NCI-H226 (cell line): ENCODE measurements at regions not wholly inside any gene's neighbourhood (a gene's known extent, or its start where the extent isn't known, plus 50 kb on each side); places are given as distances from the start of the nearest gene placed in this dataset.
"Not testable (repeated sequence)": the region's sequence is repeated elsewhere in the genome, so short reads cannot be mapped to it uniquely, and the experiment has no call there.

Experiments used
- DNase-seq: peaks from one replicate; pipeline ENCODE4 v3.0.0-alpha.2; 2015

DNA sequence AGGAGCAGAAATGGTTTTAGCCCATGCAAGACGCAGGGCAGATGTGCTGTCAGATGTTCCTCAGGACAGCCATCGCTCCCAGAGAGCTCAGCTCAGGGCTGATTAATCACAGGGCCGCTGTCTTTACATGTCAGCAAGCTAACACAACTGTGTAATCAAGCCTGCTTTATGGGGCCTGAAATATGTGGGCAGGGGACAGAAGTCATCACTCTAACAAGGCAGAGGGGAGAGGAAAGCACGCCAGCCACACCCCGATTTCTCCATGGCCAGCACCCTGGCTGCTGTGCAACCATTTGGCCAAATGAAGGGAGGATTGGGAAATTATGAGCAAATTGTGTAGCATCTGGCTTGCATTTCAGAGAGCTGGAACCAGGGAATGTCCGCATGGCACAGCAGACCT, 368.8 kb downstream of the NPHP4 start:
- no peak for DNase-seq

GRCh38 chr1:5622412-5622811, 369.8 kb downstream of the NPHP4 start:
- DNase-seq: no peak

DNA sequence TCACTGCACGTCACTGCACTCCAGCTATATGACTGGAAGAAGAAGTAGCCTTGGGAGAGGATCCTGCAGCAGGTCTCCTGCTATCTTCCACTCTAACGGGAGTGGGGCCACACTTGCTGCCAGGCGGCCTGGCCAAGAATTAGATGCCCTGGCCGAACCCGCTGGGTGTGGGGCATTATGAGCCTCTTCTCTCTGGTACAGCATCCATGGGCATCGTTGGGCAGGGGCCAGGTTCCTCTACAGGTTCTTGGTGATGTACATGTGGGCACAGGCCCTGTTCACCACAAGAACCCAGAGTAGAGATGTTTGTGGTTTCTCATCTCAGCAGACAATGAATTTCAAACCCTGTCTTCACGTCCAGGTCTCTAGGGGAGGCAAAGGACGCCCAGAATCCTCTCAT, 370.5 kb downstream of the NPHP4 start:
- DNase-seq: no peak

DNA sequence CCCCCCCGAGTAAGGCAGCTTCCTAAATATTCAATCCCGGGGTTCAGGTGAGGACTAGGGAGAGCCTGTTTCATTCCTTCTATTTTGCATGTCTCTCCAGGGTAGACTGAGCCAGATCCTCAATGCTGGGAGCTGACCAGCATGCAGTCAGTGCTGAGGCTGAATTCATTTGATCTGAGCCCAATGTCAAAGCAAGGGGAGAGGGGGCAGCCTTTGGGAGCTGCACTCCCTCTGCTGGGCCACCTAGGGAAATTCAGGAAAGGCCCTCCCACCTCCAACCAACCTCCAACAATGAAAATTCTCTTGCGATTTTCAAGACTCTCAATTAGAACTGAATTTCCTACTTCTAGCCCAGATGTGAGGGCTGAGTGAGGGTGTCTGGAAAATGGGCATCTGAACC, 371.2 kb downstream of the NPHP4 start:
- no peak for DNase-seq

- DNase-seq: no peak
Observed at GRCh38 chr1:5620418-5620817, 371.8 kb downstream of the NPHP4 start.

DNA sequence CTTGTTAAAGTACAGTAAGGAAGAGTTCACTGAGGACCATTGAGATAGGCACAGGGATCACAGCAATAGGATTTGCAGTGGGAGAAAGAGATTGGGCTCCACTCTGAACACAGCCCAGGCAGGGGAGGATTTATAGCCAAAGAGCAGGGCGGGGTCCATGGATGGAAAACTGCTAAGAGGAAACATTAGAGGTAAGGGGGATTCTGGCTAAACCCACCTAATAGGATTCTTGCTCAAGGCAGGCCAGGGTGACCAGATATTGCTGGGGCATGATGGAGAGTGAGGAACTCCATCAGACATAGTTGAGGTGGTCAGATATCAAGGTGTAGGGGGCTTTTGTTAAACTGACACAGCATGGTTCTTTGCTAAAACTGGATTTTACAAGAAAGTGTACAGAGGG, 372.8 kb downstream of the NPHP4 start:
- DNase-seq: no peak

GRCh38 chr1:5617546-5617945, 374.7 kb downstream of the NPHP4 start:
- DNase-seq: no peak

DNA sequence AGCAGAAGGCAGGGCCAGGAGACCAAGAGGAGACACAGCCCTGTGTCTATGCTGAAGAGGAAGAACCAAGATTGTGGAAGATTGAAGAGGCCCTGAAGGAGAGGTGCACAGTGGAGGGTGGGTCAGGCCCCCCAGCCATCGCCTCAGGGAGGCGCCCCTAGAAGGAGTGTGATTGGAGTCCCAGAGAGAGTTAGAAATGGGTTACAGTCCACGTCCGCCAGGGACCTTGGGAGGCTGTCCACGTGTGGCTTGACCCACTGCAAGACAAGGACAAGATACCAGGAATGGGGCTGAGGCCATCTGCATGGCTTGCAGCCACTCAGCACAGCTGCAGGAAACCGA, 375.1 kb downstream of the NPHP4 start:
- no peak for DNase-seq

DNA sequence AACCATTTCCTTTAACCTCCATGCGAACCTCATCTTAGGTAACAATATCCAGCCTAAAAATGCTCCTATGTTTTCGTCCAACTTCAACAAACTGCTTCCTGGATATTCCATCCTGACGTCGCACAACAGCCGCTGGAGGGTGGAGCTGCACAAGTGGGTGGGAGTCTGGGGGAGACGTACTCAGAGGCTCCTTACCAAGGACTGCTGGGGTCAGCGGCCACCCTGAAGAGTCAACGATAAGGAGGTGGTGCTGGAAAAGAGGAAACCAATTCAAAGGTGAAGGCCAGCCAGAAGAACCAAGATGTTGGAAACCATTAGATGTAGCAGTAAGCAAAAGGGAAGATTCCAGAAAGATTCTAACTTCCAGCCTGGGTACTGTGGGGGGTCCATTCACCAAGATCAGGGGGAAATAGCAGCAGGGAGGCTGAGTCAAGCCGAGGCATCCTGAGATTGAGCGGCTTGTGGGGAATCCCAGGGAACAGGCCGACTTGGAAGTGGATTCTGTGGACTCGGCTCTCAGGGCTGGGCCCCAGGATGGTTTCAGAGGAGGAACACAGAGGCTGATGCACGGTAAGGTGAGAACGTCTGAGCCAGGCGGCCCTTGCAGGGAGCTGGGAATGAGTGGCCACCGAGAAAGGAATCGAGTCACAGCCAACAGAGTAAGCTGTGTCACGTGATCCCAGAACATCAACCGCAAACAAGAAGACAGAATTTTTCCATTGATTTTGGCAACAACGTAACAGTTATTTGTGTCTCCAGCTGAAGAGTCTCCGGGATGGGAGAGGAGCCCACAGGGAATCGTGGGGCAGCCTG, 375.7 kb downstream of the NPHP4 start:
- DNase-seq: no peak

DNA sequence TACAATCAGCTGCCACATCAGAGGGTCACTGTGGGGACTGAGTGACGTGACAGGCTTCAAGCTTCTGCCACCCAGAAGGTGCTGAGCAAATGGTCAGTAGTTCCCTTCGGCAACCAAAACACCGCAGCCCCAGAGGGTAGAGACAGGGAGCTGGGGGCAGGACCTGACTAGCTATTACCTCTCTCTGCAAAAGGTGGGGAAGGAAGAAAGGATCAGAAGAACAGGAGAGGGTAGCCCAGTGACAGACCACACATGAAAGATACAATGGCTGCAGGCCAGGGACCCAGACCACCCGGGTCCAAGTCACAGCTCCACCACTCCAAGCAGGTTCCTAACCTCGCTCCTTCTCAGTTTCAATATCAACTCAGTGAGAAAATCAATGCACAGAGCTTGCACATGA, 377.1 kb downstream of the NPHP4 start:
- no peak for DNase-seq

DNA sequence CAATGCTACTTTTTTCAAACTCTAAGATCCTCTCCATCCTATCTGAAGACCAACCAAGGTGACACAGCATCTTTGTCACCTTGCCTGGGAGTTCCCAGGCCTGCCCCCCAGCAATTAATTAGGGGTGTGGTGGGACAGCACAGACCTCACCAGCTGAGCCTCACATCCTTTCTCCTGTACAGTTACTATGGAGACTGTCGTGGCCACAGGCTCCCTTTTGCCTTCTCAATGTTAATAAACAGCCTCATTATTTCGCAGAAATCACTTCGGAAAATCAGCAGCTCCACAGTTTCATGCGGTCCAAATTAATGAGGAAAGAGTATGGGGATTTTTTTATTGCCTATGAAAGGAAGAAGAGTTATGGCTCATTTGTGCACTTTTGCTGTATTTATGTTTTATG, 378.3 kb downstream of the NPHP4 start:
- no peak for DNase-seq

DNA sequence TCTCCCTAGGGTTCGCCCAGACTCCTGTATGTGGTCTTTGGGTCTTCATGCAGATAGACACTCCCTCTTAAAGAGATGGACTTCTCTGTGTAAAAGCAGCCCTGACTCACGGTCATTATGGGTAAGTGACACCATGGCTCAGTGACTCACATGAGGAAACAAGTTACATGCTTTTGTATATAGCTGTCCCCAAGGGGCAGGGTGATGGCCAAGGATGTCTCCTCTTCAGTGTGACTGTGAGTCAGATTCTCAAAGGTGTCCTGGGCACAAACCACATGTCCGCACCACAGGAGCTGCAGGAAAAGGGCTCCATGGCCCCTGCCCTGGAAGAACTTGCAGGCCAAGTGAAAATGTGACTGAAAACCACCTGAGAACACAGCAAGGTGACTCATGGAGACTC, 380.4 kb downstream of the NPHP4 start:
- no peak for DNase-seq

- DNase-seq: no peak
Observed at GRCh38 chr1:5611431-5611830, 380.8 kb downstream of the NPHP4 start.

GRCh38 chr1:5610432-5610831, 381.8 kb downstream of the NPHP4 start:
- no peak for DNase-seq

DNA sequence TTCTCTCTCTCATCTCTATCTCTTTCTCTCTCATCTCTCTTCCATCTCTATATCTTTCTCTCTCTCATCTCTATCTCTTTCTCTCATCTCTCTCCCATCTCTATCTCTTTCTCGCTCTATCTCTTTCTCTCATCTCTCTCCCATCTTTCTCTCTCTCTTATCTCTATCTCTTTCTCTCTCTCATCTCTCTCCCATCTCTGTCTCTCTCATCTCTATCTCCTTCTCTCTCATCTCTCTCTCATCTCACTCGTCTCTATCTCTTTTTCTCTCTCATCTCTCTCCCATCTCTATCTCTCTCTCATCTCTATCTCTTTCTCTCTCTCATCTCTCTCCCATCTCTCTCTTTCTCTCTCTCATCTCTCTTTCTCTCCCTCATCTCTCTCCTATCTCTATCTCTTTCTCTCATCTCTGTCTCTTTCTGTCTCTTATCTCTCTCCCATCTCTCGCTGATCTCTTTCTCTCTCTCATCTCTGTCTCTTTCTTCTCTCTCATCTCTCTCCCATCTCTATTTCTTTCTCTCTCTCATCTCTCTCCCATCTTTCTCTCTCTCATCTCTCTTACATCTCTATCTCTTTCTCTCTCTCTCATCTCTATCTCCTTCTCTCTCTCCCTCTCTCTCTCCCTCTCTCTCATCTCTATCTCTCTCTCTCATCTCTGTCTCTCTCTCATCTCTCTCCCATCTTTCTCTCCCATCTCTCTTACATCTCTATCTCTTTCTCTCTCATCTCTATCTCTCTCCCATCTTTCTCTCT, 388.7 kb downstream of the NPHP4 start:
- DNase-seq: no peak

GRCh38 chr1:5602718-5603117, 389.5 kb downstream of the NPHP4 start:
- DNase-seq: not testable (repeated sequence)

- no peak for DNase-seq
Observed at GRCh38 chr1:5601516-5601915, 390.7 kb downstream of the NPHP4 start.

DNA sequence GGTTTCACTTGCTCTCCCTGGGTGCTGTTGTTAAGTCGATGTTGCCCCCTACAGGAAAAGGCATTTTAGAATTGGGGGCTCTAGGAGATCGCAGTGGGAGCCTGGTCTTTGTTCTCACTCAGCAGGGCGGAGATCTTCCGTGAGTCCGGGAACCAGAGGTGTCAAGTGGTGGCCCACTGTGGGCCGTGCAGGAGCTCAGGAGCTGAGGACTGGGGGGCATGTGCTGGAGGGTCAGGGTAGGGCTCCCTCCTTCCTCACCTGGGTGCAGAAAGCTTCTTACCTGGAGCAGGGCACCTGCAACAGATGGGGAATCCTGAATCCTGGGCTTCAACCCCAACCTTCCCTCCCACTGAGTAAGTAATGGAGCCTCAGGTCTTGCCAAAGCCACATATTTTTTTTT, 392.7 kb downstream of the NPHP4 start:
- DNase-seq: no peak

GRCh38 chr1:5598824-5599395, 393.3 kb downstream of the NPHP4 start:
- no peak for DNase-seq

- DNase-seq: no peak
Observed at GRCh38 chr1:5597991-5598823, 394.0 kb downstream of the NPHP4 start.

DNA sequence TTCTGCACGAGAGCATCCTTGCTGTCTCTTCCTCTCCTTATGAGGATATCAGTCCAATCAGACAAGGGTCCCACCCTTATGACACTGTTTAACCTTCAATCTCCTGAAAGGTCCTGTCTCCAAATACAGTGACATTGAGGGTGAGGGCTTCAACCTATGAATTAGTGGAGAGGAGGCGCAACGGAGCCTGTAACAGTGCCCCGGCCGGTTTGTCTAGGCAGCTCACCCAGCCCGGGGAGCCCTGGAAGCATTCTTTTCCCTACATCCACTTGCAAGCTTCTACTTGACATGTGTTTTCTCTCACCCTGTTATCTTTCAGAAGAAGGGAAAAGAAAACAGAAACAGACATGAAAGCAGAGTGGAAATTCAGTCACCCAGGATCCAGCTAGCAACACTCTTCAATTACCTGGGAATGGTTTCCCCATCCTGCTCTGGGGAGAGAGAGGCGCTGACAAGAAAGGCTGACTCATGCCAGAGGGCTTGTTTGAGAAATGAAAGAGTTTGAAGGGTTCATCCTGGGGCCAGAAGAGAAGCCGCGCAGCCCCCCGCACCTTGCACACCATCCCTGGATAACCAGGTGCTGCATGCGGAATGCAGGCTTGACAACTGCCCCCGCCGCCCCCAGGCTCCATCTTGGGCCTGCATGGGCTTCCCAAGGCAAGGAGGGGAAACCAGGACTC, 394.9 kb downstream of the NPHP4 start:
- no peak for DNase-seq

DNA sequence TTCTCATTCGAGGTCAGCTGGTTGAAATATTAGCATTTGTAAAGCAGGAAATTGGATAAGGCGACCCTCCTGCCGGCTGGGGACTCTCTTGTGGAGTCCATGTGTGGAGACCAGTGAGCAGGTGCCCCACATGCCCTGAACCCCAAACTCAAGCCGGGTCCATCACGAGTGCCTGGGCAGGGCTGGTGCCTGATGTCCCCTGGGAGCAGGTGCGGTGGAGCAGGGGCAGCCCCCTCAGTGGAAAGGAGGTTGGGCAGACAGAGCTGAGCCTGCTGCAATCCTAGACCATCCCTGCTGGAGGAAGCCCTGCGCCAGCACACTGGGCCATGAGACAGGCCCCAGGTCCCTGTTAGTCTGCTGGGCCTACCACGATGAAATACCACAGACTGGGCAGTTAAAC, 395.6 kb downstream of the NPHP4 start:
- no peak for DNase-seq
